PC-9 (cell line): ENCODE measurements at regions not wholly inside any gene's neighbourhood (a gene's known extent, or its start where the extent isn't known, plus 50 kb on each side); places are given as distances from the start of the nearest gene placed in this dataset.

Experiments
- BruUV-seq: library from RNA; stranded (reverse); fragments of 400-500 nt; replicated peaks from 2 replicates; lab custom pipeline; 2021; lab: Mats Ljungman, UMichigan
- CTCF ChIA-PET: fragments of 300-600 bp; sonication (Branson Sonifier 250); formaldehyde crosslinking; loops from one replicate; lab custom pipeline; 2022; ENCODE audit warnings: antibody characterized with exemption; lab: Charles Lee
- POLR2A ChIA-PET: fragments of 300-600 bp; sonication (Branson Sonifier 250); formaldehyde crosslinking; loops from one replicate; lab custom pipeline; 2022; ENCODE audit warnings: antibody characterized with exemption; ENCODE audit not compliant: unreplicated experiment; lab: Charles Lee
- DNase-seq, 2 experiments: peaks; one replicate each; pipeline versions ENCODE4 v3.0.0 to v3.0.0-alpha.2; 2015 to 2022; ENCODE audit warnings: mixed read lengths in 1 of 2
- H2AFZ ChIP-seq: fragments of 200-600 bp; sonication (generic); 2 replicates; pipeline ENCODE4 v1.8.1; 2017; ENCODE audit warnings: antibody characterized with exemption
- H3F3A ChIP-seq: fragments of 200-600 bp; sonication (generic); 2 replicates; pipeline ENCODE4 v1.8.1; 2017; ENCODE audit warnings: antibody characterized with exemption, mild to moderate bottlenecking, low read depth; ENCODE audit not compliant: insufficient read depth
- H3K27ac ChIP-seq: fragments of 200-600 bp; sonication (generic); 2 replicates; pipeline ENCODE4 v1.6.1; 2016; ENCODE audit warnings: mixed run types
- H3K27me3 ChIP-seq: fragments of 200-600 bp; sonication (generic); 2 replicates; pipeline ENCODE4 v1.6.1; 2016; ENCODE audit warnings: low read depth, mixed run types; ENCODE audit not compliant: insufficient read depth
- H3K36me3 ChIP-seq: fragments of 200-600 bp; sonication (generic); 2 replicates; pipeline ENCODE4 v1.6.1; 2016; ENCODE audit warnings: low read depth, mixed run types
- H3K4me1 ChIP-seq: fragments of 200-600 bp; sonication (generic); replicated peaks from 2 replicates; pipeline ENCODE4 v1.6.1; 2016; ENCODE audit warnings: mixed run types; ENCODE audit not compliant: insufficient read depth
- H3K4me2 ChIP-seq: fragments of 200-600 bp; sonication (generic); 2 replicates; pipeline ENCODE4 v1.6.1; 2017; ENCODE audit warnings: mixed run types
- H3K4me3 ChIP-seq: fragments of 200-600 bp; sonication (generic); 2 replicates; pipeline ENCODE4 v1.6.1; 2016; ENCODE audit warnings: mixed run types
- H3K79me2 ChIP-seq: fragments of 200-600 bp; sonication (generic); 2 replicates; pipeline ENCODE4 v1.6.1; 2017; ENCODE audit warnings: low read depth, mixed run types
- H3K9me2 ChIP-seq: fragments of 200-600 bp; sonication (generic); 2 replicates; pipeline ENCODE4 v1.8.1; 2017; ENCODE audit warnings: mild to moderate bottlenecking; ENCODE audit not compliant: insufficient read depth
- H3K9me3 ChIP-seq: fragments of 200-600 bp; sonication (generic); 2 replicates; pipeline ENCODE4 v1.8.1; 2016; ENCODE audit warnings: low read depth; ENCODE audit not compliant: insufficient read depth
- H4K20me1 ChIP-seq: fragments of 200-600 bp; sonication (generic); 2 replicates; pipeline ENCODE4 v1.8.1; 2017; ENCODE audit not compliant: insufficient read depth
- CTCF ChIP-seq: fragments of 200-600 bp; sonication (generic); conservative IDR thresholded peaks from 2 replicates; pipeline ENCODE4 v1.6.1; 2017; ENCODE audit warnings: mixed run types, antibody characterized with exemption, mild to moderate bottlenecking, moderate library complexity
- EZH2 ChIP-seq: fragments of 200-600 bp; sonication (generic); IDR thresholded peaks from 2 replicates; pipeline ENCODE4 v1.8.0; 2017; ENCODE audit warnings: antibody characterized with exemption, low read depth
- intact Hi-C: fragments of 100-400 bp; cut with micrococcal nuclease; formaldehyde crosslinking; loops from one replicate; pipeline ENCODE4 v1.10.0; 2022; ENCODE audit not compliant: unreplicated experiment

DNA sequence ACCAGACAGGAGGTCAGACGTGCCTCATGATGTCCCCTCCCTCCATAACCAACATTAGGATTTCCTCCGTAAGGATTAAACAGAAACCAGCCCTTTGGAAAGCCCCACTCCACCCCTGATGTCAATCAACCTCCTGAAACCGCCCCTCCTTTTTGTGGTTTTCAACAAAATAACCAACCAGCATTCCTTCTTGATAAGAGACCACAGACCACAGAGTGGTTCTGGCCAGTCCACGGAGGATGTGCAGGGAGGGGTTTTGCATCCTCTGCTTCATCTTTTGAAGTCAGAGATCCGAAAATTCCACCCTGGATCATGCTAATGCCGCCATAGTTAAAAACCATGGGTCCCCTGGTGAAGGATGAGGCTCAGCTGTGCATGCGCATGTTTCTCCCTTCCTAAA is 180.0 kb upstream of the CCDC150 start:
- ChIA-PET POLR2A (no interaction called here), CTCF (no interaction called here)
- H3K27ac ChIP-seq = no peak overlapping the region
- intact Hi-C loops = loop anchor here (10.0 kb wide), 1 partner anchor 295 kb away; no protein-coding TSS in a partner anchor
- H3K27me3 ChIP-seq = no peaks in the 10 kb centered on the region
- H3F3A ChIP-seq = no peaks in the 10 kb centered on the region
- no peak overlapping the region for H3K4me3 ChIP-seq
- no peaks in the 10 kb centered on the region for H4K20me1 ChIP-seq
- TF ChIP-seq EZH2 (no peak), CTCF (no peak)
- no peaks in the 10 kb centered on the region for H3K9me3 ChIP-seq
- H3K4me1 ChIP-seq = no peaks in the 10 kb centered on the region
- no TSS peak for BruUV-seq
- peak in 1 of 2 experiments; percentile 5 for DNase-seq
- no peaks in the 10 kb centered on the region for H3K36me3 ChIP-seq
- H2AFZ ChIP-seq = no peak overlapping the region
- H3K4me2 ChIP-seq = 0 out of 2 replicates have a peak overlapping the region, but pooled peaks have one; percentile 10
- no peaks in the 10 kb centered on the region for H3K79me2 ChIP-seq
- no peaks in the 10 kb centered on the region for H3K9me2 ChIP-seq

GRCh38 chr2:196463706-196464105 is 175.8 kb upstream of the CCDC150 start:
- Histone ChIP-seq H2AFZ (no peak overlapping the region), H3K9me2 (no peaks in the 10 kb centered on the region), H4K20me1 (no peaks in the 10 kb centered on the region), H3K4me2 (no peak overlapping the region), H3K4me3 (no peak overlapping the region), H3K79me2 (no peaks in the 10 kb centered on the region), H3F3A (no peaks in the 10 kb centered on the region), H3K9me3 (no peaks in the 10 kb centered on the region), H3K27me3 (no peaks in the 10 kb centered on the region), H3K27ac (no peak overlapping the region), H3K4me1 (no peaks in the 10 kb centered on the region), H3K36me3 (no peaks in the 10 kb centered on the region)
- intact Hi-C loops = no loop called here
- BruUV-seq = no TSS peak
- ChIA-PET CTCF (no interaction called here), POLR2A (no interaction called here)
- DNase-seq = no peak
- TF ChIP-seq CTCF (no peak), EZH2 (no peak)

DNA sequence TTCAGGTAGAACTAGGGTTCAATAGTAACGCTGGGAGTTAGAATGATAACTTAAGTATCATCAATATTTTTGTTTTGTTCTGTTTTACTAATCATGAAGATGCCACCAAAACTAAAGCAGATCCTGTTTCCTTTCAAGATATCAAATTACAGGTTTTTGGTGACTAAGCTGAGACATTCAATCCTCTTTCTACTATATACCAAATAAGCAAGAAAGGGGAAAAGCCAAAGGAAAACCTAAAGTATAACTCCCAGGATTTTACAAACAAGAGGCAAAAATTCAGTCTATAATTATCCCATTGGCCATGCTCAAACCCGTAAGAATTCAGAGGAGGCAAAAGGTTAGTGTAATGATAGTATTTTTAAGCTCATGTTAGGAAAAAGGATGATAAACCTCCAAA is 175.2 kb upstream of the CCDC150 start:
- Histone ChIP-seq H3K36me3 (no peaks in the 10 kb centered on the region), H3K79me2 (no peaks in the 10 kb centered on the region), H3K27me3 (no peaks in the 10 kb centered on the region), H3K9me2 (no peaks in the 10 kb centered on the region), H3K27ac (no peak overlapping the region), H3K4me3 (no peak overlapping the region), H3K4me1 (no peaks in the 10 kb centered on the region), H3K9me3 (no peaks in the 10 kb centered on the region), H3K4me2 (no peak overlapping the region), H2AFZ (no peak overlapping the region), H4K20me1 (no peaks in the 10 kb centered on the region), H3F3A (no peaks in the 10 kb centered on the region)
- no peak for TF ChIP-seq EZH2
- no peak for TF ChIP-seq CTCF
- DNase-seq = no peak
- ChIA-PET POLR2A (no interaction called here), CTCF (no interaction called here)
- BruUV-seq = no TSS peak
- intact Hi-C loops = no loop called here
